MCF 10A (cell line): ENCODE measurements at regions not wholly inside any gene's neighbourhood (a gene's known extent, or its start where the extent isn't known, plus 50 kb on each side); places are given as distances from the start of the nearest gene placed in this dataset.

Experiments used
- BruUV-seq: library from RNA; stranded (reverse); fragments of 400-500 nt; replicated peaks from 2 replicates; lab custom pipeline; 2021; lab: Mats Ljungman, UMichigan
- CTCF ChIA-PET: fragments of 300-600 bp; sonication (Branson Sonifier 250); formaldehyde crosslinking; extraction: SDS; loops from one replicate; lab custom pipeline; 2021; ENCODE audit warnings: antibody characterized with exemption, inconsistent platforms; lab: Yijun Ruan, JAX
- POLR2A ChIA-PET: fragments of 300-600, 350-650 bp; sonication (Branson Sonifier 250); formaldehyde crosslinking; extraction: SDS; loops from one replicate; lab custom pipeline; 2020; ENCODE audit warnings: antibody characterized with exemption, inconsistent platforms; lab: Yijun Ruan, JAX
- DNase-seq: peaks from one replicate; pipeline ENCODE4 v3.0.0-alpha.2; 2018; ENCODE audit not compliant: unreplicated experiment
- H3K27ac Mint-ChIP-seq: one replicate; pipeline ENCODE4 v1.8.0; 2022; ENCODE audit warnings: mild to moderate bottlenecking, low read depth, mixed read lengths; ENCODE audit not compliant: unreplicated experiment
- H3K27me3 Mint-ChIP-seq: one replicate; pipeline ENCODE4 v1.8.0; 2022; ENCODE audit warnings: mixed read lengths; ENCODE audit not compliant: insufficient read depth, unreplicated experiment
- H3K36me3 Mint-ChIP-seq: one replicate; pipeline ENCODE4 v1.8.0; 2022; ENCODE audit warnings: mild to moderate bottlenecking, moderate library complexity, mixed read lengths; ENCODE audit not compliant: insufficient read depth, unreplicated experiment
- H3K4me1 Mint-ChIP-seq: one replicate; pipeline ENCODE4 v1.8.0; 2022; ENCODE audit warnings: mixed read lengths; ENCODE audit not compliant: insufficient read depth, unreplicated experiment
- H3K4me3 Mint-ChIP-seq: one replicate; pipeline ENCODE4 v1.8.0; 2022; ENCODE audit warnings: mild to moderate bottlenecking, moderate library complexity, mixed read lengths; ENCODE audit not compliant: unreplicated experiment
- H3K9me3 Mint-ChIP-seq: one replicate; pipeline ENCODE4 v1.8.0; 2022; ENCODE audit warnings: mixed read lengths; ENCODE audit not compliant: unreplicated experiment
- CTCF ChIP-seq: fragments of 200-600 bp; IDR thresholded peaks from one replicate; pipeline ENCODE4 v1.8.0; 2022; ENCODE audit warnings: antibody characterized with exemption, mild to moderate bottlenecking; ENCODE audit not compliant: unreplicated experiment
- intact Hi-C: fragments of 100-400 bp; cut with micrococcal nuclease; formaldehyde crosslinking; loops from 2 replicates; pipeline ENCODE4 v1.14.1; 2022

GRCh38 chr21:16388291-16388690, 658.5 kb downstream of the USP25 start:
- no peak for TF ChIP-seq CTCF
- ChIA-PET CTCF (no interaction called here), POLR2A (interaction anchor here (0.7 to 0.8 kb wide), 2 partner anchors 17 to 27 kb away, joined by 3 to 4 read pairs; no protein-coding TSS in a partner anchor)
- Mint-ChIP-seq H3K4me1 (peaks cover 8% of the 10 kb centered on the region), H3K27me3 (peaks cover 20% of the 10 kb centered on the region), H3K36me3 (peaks cover 6% of the 10 kb centered on the region), H3K4me3 (no peak overlapping the region), H3K27ac (no peak overlapping the region), H3K9me3 (no peaks in the 10 kb centered on the region)
- BruUV-seq = no TSS peak
- no peak for DNase-seq
- intact Hi-C loops = no loop called here

GRCh38 chr21:16388911-16389560, 659.3 kb downstream of the USP25 start:
- TF ChIP-seq CTCF = no peak
- ChIA-PET CTCF (no interaction called here), POLR2A (no interaction called here)
- intact Hi-C loops = no loop called here
- Mint-ChIP-seq H3K9me3 (no peaks in the 10 kb centered on the region), H3K27ac (no peak overlapping the region), H3K36me3 (peaks cover 6% of the 10 kb centered on the region), H3K4me3 (no peak overlapping the region), H3K27me3 (peaks cover 20% of the 10 kb centered on the region), H3K4me1 (peaks cover 8% of the 10 kb centered on the region)
- no TSS peak for BruUV-seq
- no peak for DNase-seq

GRCh38 chr21:16389643-16390042, 659.9 kb downstream of the USP25 start:
- H3K27me3 Mint-ChIP-seq = peaks cover 20% of the 10 kb centered on the region

GRCh38 chr21:16395285-16395684, 665.5 kb downstream of the USP25 start:
- intact Hi-C loops = no loop called here
- CTCF ChIA-PET = no interaction called here
- H3K36me3 Mint-ChIP-seq = peaks cover 6% of the 10 kb centered on the region
- H3K27ac Mint-ChIP-seq = no peak overlapping the region
- no peak overlapping the region for H3K4me3 Mint-ChIP-seq
- no peak for TF ChIP-seq CTCF
- H3K27me3 Mint-ChIP-seq = peaks cover 3% of the 10 kb centered on the region
- peaks cover under 1% of the 10 kb centered on the region for H3K4me1 Mint-ChIP-seq
- no peak for DNase-seq
- POLR2A ChIA-PET = interaction anchor here (0.6 to 1.2 kb wide), 2 partner anchors 32 to 429 kb away, joined by 3 to 4 read pairs; no protein-coding TSS in a partner anchor
- no peaks in the 10 kb centered on the region for H3K9me3 Mint-ChIP-seq
- BruUV-seq = no TSS peak

More at GRCh38 chr21:16389643-16390042, 659.9 kb downstream of the USP25 start:
- no peak overlapping the region for H3K4me3 Mint-ChIP-seq
- no peak for TF ChIP-seq CTCF
- H3K36me3 Mint-ChIP-seq = peaks cover 6% of the 10 kb centered on the region
- intact Hi-C loops = no loop called here
- CTCF ChIA-PET = no interaction called here
- POLR2A ChIA-PET = no interaction called here
- no peak for DNase-seq
- BruUV-seq = no TSS peak
- H3K4me1 Mint-ChIP-seq = peaks cover 8% of the 10 kb centered on the region
- no peaks in the 10 kb centered on the region for H3K9me3 Mint-ChIP-seq
- H3K27ac Mint-ChIP-seq = no peak overlapping the region
